SH-SY5Y (cell line): ENCODE measurements at regions not wholly inside any gene's neighbourhood (a gene's known extent, or its start where the extent isn't known, plus 50 kb on each side); places are given as distances from the start of the nearest gene placed in this dataset.

ENCODE experiments used
- GATA2 ChIP-seq: IDR thresholded peaks from 2 replicates; pipeline ENCODE4 v1.6.1; 2011; ENCODE audit warnings: mild to moderate bottlenecking, low read depth, low read length
- GATA3 ChIP-seq: IDR thresholded peaks from 2 replicates; pipeline ENCODE4 v1.6.1; 2011; ENCODE audit warnings: low read depth, mild to moderate bottlenecking, low read length, moderate library complexity

- no peak for TF ChIP-seq GATA2
- TF ChIP-seq GATA3, result no peak
These were observed 400.8 kb upstream of the PROK2 start for GRCh38 chr3:72185549-72186399.
